Neuronal stem cell (in vitro differentiated cells): ENCODE measurements at regions not wholly inside any gene's neighbourhood (a gene's known extent, or its start where the extent isn't known, plus 50 kb on each side); places are given as distances from the start of the nearest gene placed in this dataset.

Experiments
- DNase-seq: peaks from one replicate; pipeline ENCODE4 v3.0.0-alpha.2; 2013; ENCODE audit warnings: low spot score
- H2AFZ ChIP-seq: one replicate; pipeline ENCODE4 v1.6.1; 2013; ENCODE audit warnings: mild to moderate bottlenecking, low read length, inconsistent platforms
- H2AK5ac ChIP-seq: 2 replicates; pipeline ENCODE4 v1.6.1; 2013; ENCODE audit warnings: low read depth, mild to moderate bottlenecking, inconsistent platforms, low read length, moderate library complexity, mixed read lengths
- H2BK120ac ChIP-seq: 2 replicates; pipeline ENCODE4 v1.6.1; 2013; ENCODE audit warnings: low read depth, mild to moderate bottlenecking, inconsistent platforms, low read length, moderate library complexity, mixed read lengths
- H2BK12ac ChIP-seq: one replicate; pipeline ENCODE4 v1.6.1; 2013; ENCODE audit warnings: low read length, inconsistent platforms
- H2BK15ac ChIP-seq: 2 replicates; pipeline ENCODE4 v1.6.1; 2013; ENCODE audit warnings: mild to moderate bottlenecking, low read length, inconsistent platforms, mixed read lengths
- H2BK5ac ChIP-seq: one replicate; pipeline ENCODE4 v1.6.1; 2013; ENCODE audit warnings: inconsistent platforms, mild to moderate bottlenecking, low read length, moderate library complexity
- H3K14ac ChIP-seq: one replicate; pipeline ENCODE4 v1.6.1; 2013; ENCODE audit warnings: low read length, inconsistent platforms
- H3K18ac ChIP-seq: 2 replicates; pipeline ENCODE4 v1.6.1; 2013; ENCODE audit warnings: low read length, inconsistent platforms
- H3K23ac ChIP-seq: 2 replicates; pipeline ENCODE4 v1.6.1; 2013; ENCODE audit warnings: low read depth, mild to moderate bottlenecking, mixed read lengths, low read length, inconsistent platforms; ENCODE audit not compliant: poor library complexity
- H3K27ac ChIP-seq: replicated peaks from 3 replicates; pipeline ENCODE4 v1.5.1; 2013; ENCODE audit warnings: low read length, inconsistent platforms
- H3K27me3 ChIP-seq, 3 experiments: 2 replicates each; pipeline ENCODE4 v1.6.1; 2013; ENCODE audit warnings: low read length in 3 of 3, mild to moderate bottlenecking in 2 of 3, inconsistent platforms in 1 of 3, low read depth in 1 of 3, mixed read lengths in 1 of 3, moderate library complexity in 1 of 3; ENCODE audit not compliant: control insufficient read depth in 3 of 3, insufficient read depth in 3 of 3
- H3K36me3 ChIP-seq, 2 donors: replicated peaks in 1 of 2; 2 replicates each; pipeline ENCODE4 v1.6.1; 2013; ENCODE audit warnings: low read length in 2 of 2; ENCODE audit not compliant: control insufficient read depth in 2 of 2, insufficient read depth in 2 of 2
- H3K4ac ChIP-seq: 2 replicates; pipeline ENCODE4 v1.6.1; 2013; ENCODE audit warnings: inconsistent platforms, mild to moderate bottlenecking, low read length, moderate library complexity
- H3K4me1 ChIP-seq, 2 donors: 1 replicate in 1 of 2; 2 replicates in 1 of 2; pipeline ENCODE4 v1.6.1; 2013; ENCODE audit warnings: low read length in 2 of 2, low read depth in 1 of 2; ENCODE audit not compliant: control insufficient read depth in 2 of 2, insufficient read depth in 1 of 2
- H3K4me2 ChIP-seq: one replicate; pipeline ENCODE4 v1.6.1; 2013; ENCODE audit warnings: mild to moderate bottlenecking, low read length, inconsistent platforms; ENCODE audit not compliant: insufficient read depth, poor library complexity, severe bottlenecking
- H3K4me3 ChIP-seq, 2 donors: 2 replicates each; pipeline ENCODE4 v1.5.1; 2013; ENCODE audit warnings: low read length in 2 of 2, mild to moderate bottlenecking in 2 of 2, inconsistent platforms in 1 of 2, moderate library complexity in 1 of 2
- H3K79me1 ChIP-seq: one replicate; pipeline ENCODE4 v1.6.1; 2013; ENCODE audit warnings: low read depth, mild to moderate bottlenecking, inconsistent platforms, low read length, moderate library complexity
- H3K9ac ChIP-seq: one replicate; pipeline ENCODE4 v1.6.1; 2013; ENCODE audit warnings: mild to moderate bottlenecking, low read depth, low read length, inconsistent platforms; ENCODE audit not compliant: poor library complexity
- H3K9me3 ChIP-seq, 2 donors: replicated peaks in 1 of 2; 2 replicates each; pipeline versions ENCODE3 to v1.6.1; 2013; ENCODE audit warnings: low read length in 2 of 2, mild to moderate bottlenecking in 2 of 2, inconsistent platforms in 1 of 2, low read depth in 1 of 2, mixed read lengths in 1 of 2, moderate library complexity in 1 of 2; ENCODE audit not compliant: control insufficient read depth in 2 of 2, insufficient read depth in 1 of 2
- H4K8ac ChIP-seq: one replicate; pipeline ENCODE4 v1.6.1; 2013; ENCODE audit warnings: low read depth, mild to moderate bottlenecking, inconsistent platforms, low read length, moderate library complexity
- H4K91ac ChIP-seq: one replicate; pipeline ENCODE4 v1.6.1; 2013; ENCODE audit warnings: low read length, low read depth, mild to moderate bottlenecking, inconsistent platforms; ENCODE audit not compliant: poor library complexity
- WGBS, 2 donors: extraction: QIAGEN DNeasy Blood & Tissue Kit; methylation state at CpG; one replicate each; pipeline ENCODE4 v1.1.7; 2013; ENCODE audit warnings: missing lambda C conversion rate in 2 of 2, mixed read lengths in 1 of 2; ENCODE audit not compliant: insufficient read length in 2 of 2, insufficient replicate concordance in 1 of 2; ENCODE audit errors: extremely low coverage in 2 of 2; 5-methylcytosine and 5-hydroxymethylcytosine counted together

- Histone ChIP-seq H2AFZ (no peak overlapping the region), H2AK5ac (no peak overlapping the region), H3K14ac (no peak overlapping the region), H3K27ac (no peak overlapping the region), H2BK120ac (no peak overlapping the region), H3K9me3 (peaks cover 0 to 2% of the 10 kb centered on the region in 2 donors), H3K36me3 (no peaks in the 10 kb centered on the region), H3K4me3 (no peak overlapping the region), H2BK12ac (no peak overlapping the region), H2BK15ac (no peak overlapping the region), H3K79me1 (no peaks in the 10 kb centered on the region), H3K9ac (no peak overlapping the region), H4K91ac (no peak overlapping the region), H3K23ac (no peak overlapping the region), H4K8ac (no peak overlapping the region), H3K4ac (no peak overlapping the region), H3K4me1 (no peaks in the 10 kb centered on the region), H3K27me3 (no peaks in the 10 kb centered on the region), H2BK5ac (no peak overlapping the region), H3K18ac (no peak overlapping the region), H3K4me2 (no peak overlapping the region)
- no peak for DNase-seq
- WGBS, 2 donors, result no CpG with 5 or more reads among the region's 1 CpG
These were observed 314.7 kb upstream of the CDH6 start for GRCh38 chr5:30878746-30879145.

GRCh38 chr5:30878296-30878695, 315.2 kb upstream of the CDH6 start:
- H3K9ac ChIP-seq, result no peak overlapping the region
- H3K4me2 ChIP-seq, result no peak overlapping the region
- H2BK120ac ChIP-seq, result no peak overlapping the region
- H3K4ac ChIP-seq, result no peak overlapping the region
- H3K23ac ChIP-seq, result no peak overlapping the region
- no peak for DNase-seq
- no peaks in the 10 kb centered on the region for H3K36me3 ChIP-seq
- no peak overlapping the region for H3K27ac ChIP-seq
- no peak overlapping the region for H2BK12ac ChIP-seq
- no peak overlapping the region for H2AFZ ChIP-seq
- H3K79me1 ChIP-seq, result no peaks in the 10 kb centered on the region
- no peak overlapping the region for H3K4me3 ChIP-seq
- H3K27me3 ChIP-seq, result no peaks in the 10 kb centered on the region
- H3K14ac ChIP-seq, result no peak overlapping the region
- H2BK5ac ChIP-seq, result no peak overlapping the region
- H2BK15ac ChIP-seq, result no peak overlapping the region
- H3K18ac ChIP-seq, result no peak overlapping the region
- no peak overlapping the region for H2AK5ac ChIP-seq
- no peaks in the 10 kb centered on the region for H3K9me3 ChIP-seq
- no peaks in the 10 kb centered on the region for H3K4me1 ChIP-seq
- H4K8ac ChIP-seq, result no peak overlapping the region
- WGBS, 2 donors, result no CpG with 5 or more reads among the region's 10 CpGs
- no peak overlapping the region for H4K91ac ChIP-seq

- Histone ChIP-seq H3K4me2 (no peak overlapping the region), H3K4me1 (peaks cover 0 to 8% of the 10 kb centered on the region in 2 donors), H3K18ac (no peak overlapping the region), H3K36me3 (no peaks in the 10 kb centered on the region), H2BK5ac (no peak overlapping the region), H2BK12ac (no peak overlapping the region), H4K91ac (no peak overlapping the region), H2AFZ (no peak overlapping the region), H3K4ac (no peak overlapping the region), H2AK5ac (no peak overlapping the region), H3K9ac (no peak overlapping the region), H3K23ac (no peak overlapping the region), H4K8ac (no peak overlapping the region), H2BK15ac (no peak overlapping the region), H3K79me1 (no peaks in the 10 kb centered on the region), H3K27ac (no peak overlapping the region), H3K4me3 (no peak overlapping the region), H2BK120ac (no peak overlapping the region), H3K27me3 (no peaks in the 10 kb centered on the region), H3K14ac (no peak overlapping the region), H3K9me3 (no peaks in the 10 kb centered on the region)
- DNase-seq, result no peak
- WGBS, 2 donors, result no CpG with 5 or more reads among the region's 10 CpGs
These were observed 319.0 kb upstream of the CDH6 start for GRCh38 chr5:30874241-30875034.

GRCh38 chr5:30871196-30871595, 322.3 kb upstream of the CDH6 start:
- Histone ChIP-seq H3K27me3 (no peaks in the 10 kb centered on the region), H2AFZ (no peak overlapping the region), H2BK15ac (no peak overlapping the region), H2BK12ac (no peak overlapping the region), H2BK5ac (no peak overlapping the region), H3K36me3 (no peaks in the 10 kb centered on the region), H3K4ac (no peak overlapping the region), H3K79me1 (no peaks in the 10 kb centered on the region), H3K27ac (no peak overlapping the region), H3K18ac (no peak overlapping the region), H3K4me3 (no peak overlapping the region), H4K8ac (no peak overlapping the region), H2BK120ac (no peak overlapping the region), H3K4me2 (no peak overlapping the region), H4K91ac (no peak overlapping the region), H3K23ac (no peak overlapping the region), H2AK5ac (no peak overlapping the region), H3K9ac (no peak overlapping the region), H3K14ac (no peak overlapping the region), H3K9me3 (no peaks in the 10 kb centered on the region), H3K4me1 (peaks cover 5 to 8% of the 10 kb centered on the region in 2 donors)
- no peak for DNase-seq
- WGBS, 2 donors, result no CpG with 5 or more reads among the region's 3 CpGs
